Stimulated activated CD4-positive, alpha-beta T cell treated with anti-CD3 and anti-CD28 coated beads, Interleukin-12 subunit alpha, Interleukin-12 subunit beta, amount 100 ng/mL, for 24 hours (primary cell): ENCODE measurements at regions not wholly inside any gene's neighbourhood (a gene's known extent, or its start where the extent isn't known, plus 50 kb on each side); places are given as distances from the start of the nearest gene placed in this dataset.
"Not testable (repeated sequence)": the region's sequence is repeated elsewhere in the genome, so short reads cannot be mapped to it uniquely, and the experiment has no call there.

Experiments
- DNase-seq, 2 experiments: peaks; one replicate each; pipeline ENCODE4 v3.0.0-alpha.2; 2020; ENCODE audit warnings: low read depth in 2 of 2

- DNase-seq, result not testable (repeated sequence)
Measured at GRCh38 chr2:84221102-84221501, 238.0 kb downstream of the SUCLG1 start.

DNA sequence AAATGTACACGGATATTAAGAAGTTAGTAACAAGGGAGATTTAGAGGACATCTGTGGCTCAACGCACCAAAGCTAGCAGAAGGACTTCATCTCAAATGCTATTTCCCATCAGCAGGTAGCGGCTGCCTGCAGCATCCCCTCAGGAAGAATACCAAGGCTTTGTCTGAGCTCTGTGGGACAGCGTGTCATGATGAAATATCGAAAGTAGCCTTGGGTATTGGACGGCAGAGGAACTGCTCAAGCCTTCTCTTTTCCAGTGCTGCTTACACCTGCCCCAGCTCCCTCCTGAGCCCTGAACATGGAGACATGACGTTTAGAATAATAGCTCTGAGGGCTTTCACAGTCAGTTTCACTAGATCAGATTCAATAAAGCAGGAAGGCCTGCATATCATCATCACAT is 241.6 kb downstream of the SUCLG1 start:
- DNase-seq, result no peak

DNA sequence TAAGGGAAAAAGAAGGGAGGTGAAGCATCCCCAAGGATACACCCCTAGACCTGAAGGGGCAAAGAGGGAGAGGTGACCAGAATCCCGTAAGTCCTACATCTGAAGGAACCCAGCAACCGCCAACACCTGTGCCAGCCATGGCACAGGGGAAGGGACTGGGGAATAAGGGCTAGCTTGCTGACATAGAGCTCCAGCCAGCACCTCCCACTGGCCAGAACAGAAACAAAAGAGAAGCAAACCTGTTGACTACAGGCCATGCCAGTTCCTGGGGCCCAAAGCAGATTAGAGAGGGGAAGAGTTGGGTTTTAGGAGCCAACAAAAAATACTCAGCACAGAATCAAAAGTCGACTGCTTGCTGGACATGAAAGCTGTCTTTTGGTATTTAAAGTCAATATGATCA is 244.6 kb downstream of the SUCLG1 start:
- no peak for DNase-seq

DNA sequence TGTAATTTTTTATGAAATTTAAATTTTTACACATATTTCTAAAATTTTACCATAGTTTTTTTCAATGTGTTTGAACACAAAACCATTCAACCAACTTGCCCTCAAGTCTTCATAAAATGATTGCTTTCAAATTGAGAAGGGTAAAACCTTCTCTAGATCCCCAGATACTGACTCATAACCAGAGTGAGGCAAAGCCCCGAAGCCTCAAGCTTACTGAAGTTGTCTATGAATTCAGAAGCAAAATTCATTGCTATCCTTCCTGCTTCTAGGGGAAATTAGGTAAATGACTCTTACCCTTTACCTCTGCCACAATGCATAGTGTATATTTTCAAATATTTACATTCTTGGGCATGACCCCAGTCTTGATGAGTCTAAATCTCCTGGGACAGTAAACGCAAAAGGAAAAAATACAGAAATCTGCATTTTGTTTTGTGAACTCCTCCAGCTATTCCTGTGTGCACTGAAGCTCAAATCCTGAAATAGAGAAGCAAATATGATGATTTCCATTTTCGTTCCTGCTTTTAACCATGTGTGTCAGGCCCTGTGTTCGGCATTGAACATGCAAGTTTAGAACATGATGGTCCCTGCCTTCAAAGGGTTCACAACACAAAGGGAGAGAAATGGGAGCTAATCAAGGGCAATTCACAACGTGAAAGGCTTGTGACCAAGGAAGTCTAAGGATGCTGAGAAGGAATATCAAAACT is 246.3 kb downstream of the SUCLG1 start:
- DNase-seq, result no peak

- DNase-seq, result no peak
Measured at GRCh38 chr2:84209941-84210340, 249.1 kb downstream of the SUCLG1 start.

GRCh38 chr2:84204995-84205394 is 254.1 kb downstream of the SUCLG1 start:
- no peak for DNase-seq

- no peak for DNase-seq
Measured at GRCh38 chr2:84202166-84202565, 256.9 kb downstream of the SUCLG1 start.

DNA sequence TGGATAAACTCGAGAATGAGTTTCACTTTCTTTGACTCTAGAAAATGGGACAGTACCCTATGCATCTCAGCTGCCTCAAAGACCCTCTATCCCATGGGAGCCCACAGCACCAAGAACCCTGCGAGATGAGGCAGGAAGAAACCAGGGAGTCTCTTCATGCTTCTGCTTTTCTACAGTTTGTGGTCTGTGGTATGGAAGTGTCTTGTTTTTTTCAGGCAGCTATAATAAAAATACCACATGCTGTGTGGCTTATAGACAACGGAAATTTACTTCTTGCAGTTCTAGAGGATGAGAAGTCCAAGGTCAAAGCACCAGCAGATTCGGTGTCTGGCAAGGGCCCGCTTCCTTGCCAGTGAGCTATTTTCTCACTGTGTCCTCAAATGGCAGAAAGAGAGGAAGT is 257.9 kb downstream of the SUCLG1 start:
- DNase-seq, result no peak

GRCh38 chr2:84197901-84198300 is 261.2 kb downstream of the SUCLG1 start:
- no peak for DNase-seq

DNA sequence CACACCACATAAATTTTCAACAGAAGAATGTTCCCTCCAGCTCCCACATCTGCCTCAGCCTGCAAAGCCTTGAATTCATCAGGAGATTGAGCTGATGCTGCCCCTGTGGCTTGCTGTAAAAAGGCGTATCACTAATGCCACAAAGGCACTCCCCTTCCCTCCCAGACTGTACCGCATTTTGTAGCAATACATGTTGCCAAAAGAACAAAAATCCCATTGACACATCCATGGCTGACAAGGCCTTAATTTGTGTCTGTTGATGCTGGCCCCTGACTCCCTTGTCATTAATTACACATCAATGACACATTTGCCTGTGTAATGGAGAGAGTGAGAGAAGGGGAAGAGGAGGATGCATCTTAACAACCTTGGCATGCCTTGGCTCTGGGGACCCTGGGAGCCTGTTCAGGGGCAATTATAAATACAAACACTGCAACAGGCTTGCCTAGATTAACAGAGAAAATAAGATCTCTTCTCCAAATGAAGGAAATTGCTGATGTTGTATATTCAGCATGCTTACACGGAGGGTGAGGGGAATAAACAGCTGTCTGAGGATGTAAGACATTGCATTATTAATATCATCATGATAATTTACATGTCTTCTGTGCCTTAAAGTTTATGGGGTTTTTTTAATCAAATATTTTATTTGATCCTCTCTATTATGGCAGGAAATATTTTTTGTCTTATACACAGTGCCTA is 264.0 kb downstream of the SUCLG1 start:
- no peak for DNase-seq

DNA sequence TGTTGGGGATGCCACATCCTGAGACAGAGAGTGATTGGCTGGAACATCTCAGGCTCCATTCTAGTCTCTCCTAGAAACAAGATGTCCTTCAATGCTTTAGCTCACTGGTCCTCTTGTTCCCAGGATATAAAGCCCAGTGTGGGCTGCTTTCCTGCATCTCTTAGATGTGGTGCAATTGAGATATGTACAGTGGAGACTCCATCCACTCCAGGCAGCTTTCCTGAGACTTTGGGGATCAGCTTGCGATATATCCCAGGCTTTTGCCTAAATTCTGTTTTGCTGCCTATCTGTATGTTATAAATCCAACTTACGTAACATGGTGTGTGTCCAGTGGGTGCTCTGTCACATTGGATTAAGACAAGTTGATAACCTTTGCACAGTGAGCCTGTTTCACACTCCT is 264.9 kb downstream of the SUCLG1 start:
- no peak for DNase-seq

DNA sequence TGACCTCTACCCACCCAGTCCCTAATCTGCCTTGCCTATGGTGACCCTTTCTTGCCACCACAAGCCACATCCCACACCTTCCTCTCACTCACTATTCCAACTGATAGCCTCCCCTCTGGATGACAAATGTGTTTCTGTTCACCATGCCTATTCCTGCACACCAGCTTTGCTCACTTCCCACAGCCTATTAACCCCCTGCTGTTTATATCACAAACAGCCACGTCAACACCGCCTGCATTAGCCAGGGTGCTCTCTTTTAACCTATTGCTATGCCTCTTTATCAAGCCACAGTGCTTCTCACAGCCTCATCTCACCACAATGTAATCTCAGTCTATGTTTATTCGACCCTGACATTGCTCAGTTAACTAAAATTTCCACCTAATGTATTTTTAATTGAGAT is 271.8 kb downstream of the SUCLG1 start:
- DNase-seq, result no peak

GRCh38 chr2:84181927-84182326 is 277.2 kb downstream of the SUCLG1 start:
- DNase-seq, result no peak

GRCh38 chr2:84177733-84178132 is 281.3 kb downstream of the SUCLG1 start:
- DNase-seq, result no peak

DNA sequence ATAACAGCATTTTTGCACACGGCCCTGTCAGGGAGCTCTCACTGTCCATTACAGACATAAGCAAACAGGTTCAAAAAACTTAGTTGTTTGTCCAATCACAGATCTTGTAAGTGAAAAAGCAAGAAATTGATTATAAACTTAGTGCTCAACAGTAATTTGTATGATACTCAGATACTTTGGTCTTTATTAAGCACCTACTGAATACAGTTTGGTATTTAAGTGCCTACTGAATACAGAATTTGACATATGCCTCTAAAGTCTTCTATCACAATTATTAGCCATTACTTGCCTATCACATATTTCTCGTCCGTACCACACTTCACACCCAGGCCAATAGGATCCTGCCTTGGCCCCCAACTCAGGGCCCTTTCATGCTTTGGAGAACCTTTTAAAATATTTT is 283.1 kb downstream of the SUCLG1 start:
- no peak for DNase-seq

DNA sequence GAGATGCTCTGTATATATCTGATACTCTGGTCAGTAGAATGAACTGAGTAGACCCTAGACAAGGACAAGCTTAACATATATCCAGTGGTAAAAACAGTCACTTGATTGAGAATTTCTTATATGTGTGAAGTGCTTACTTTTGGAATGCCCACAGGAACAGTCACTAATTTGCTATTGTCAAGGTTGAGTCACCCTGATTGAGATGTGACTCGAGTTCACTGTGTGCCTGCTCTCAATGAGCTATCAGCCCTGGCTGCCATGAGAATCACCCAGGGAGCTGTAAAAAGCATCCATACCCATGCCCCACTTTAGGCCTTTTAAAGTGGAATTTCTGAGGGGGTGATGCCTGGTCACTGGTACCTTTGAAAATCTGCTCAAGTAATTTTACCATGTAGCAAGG is 283.7 kb downstream of the SUCLG1 start:
- DNase-seq, result no peak

GRCh38 chr2:84173041-84173440 is 286.0 kb downstream of the SUCLG1 start:
- DNase-seq, result no peak

DNA sequence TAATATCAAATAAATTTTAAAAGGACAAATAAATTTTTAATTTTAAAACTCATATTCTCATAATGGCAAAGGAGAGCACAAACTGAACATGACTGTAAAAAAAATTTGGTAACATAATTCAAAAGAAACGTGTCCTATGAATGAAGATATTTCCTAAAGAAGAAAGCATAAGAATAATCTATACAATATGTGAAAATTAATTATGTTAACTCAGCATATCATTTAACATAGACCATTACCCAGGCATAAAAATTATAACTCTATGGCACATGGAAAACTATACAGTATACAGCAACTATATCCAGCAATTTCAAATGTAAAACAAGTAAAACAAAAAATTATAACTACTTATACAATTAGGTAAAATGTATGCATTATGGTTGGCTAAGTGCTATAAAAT is 288.1 kb downstream of the SUCLG1 start:
- DNase-seq, result no peak

DNA sequence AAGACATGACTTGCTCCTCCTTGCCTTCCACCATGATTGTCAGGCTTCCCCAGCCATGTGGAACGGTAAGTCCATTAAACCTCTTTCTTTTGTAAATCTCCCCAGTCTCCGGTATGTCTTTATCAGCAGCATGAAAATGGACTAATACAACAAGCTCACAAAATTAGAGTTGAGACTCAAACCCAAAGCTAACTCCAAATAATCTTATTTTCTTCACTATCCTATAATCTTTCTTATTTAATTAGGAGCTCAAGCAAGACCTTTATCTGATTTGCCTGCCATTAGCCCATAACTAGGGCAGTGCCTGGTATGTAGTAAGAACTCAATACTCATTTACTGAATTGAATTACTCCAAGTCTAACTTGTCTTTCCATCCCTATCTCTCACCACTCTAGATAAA is 289.2 kb downstream of the SUCLG1 start:
- no peak for DNase-seq

DNA sequence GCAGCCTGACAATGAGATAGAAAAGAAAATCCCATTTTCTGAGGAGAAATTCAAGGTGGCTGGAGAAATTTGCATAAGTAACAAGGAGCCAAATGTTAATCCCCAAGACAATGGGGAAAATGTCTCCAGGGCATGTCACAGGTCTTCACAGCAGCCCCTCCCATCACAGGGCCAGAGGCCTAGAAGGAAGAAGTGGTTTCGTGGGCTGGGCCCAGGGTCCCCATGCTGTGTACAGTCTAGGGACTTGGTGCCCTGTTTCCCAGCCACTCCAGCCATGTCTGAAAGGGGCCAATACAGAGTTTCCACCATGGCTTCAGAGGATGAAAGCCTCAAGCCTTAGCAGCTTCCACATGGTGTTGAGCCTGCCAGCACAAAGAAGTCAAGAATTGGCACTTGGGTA is 290.5 kb downstream of the SUCLG1 start:
- not testable (repeated sequence) for DNase-seq

DNA sequence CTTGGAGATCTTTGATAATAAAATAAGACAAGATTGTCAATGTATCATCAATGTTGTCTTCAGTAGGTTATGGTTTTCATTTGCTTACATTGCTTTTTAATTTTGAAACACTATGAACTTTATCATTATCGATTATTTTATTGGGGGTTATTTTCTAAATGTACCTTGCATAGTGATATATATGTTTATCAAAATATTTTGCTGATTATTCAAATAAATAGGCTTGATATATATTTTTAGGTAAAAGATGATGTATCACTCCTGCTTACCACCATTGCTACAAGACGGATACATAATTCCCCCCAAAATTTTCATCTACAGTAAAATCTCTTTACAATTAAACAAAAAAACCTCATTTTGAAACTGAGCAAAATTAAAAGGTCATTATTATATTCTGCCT is 293.8 kb downstream of the SUCLG1 start:
- DNase-seq, result no peak

DNA sequence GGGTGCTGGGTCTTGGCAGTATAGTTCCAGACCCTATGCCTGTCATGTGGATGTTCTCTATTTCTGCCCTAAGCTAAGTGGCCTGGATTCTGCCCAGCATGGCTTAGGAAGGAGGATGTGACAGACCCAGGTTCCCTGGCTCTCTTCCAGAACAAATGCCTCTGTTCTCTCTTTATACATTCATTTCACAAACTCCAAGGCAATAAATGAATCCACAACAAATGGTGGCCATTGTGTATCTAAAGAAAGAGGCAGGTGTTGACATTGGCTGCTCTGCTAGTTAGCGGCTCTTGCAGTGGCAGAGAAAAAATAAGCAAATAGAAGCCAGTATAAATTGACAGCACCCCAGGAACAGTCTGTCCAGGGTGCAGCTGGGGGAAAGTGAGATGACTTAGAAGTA is 298.6 kb downstream of the SUCLG1 start:
- no peak for DNase-seq

- DNase-seq, result no peak
Measured at GRCh38 chr2:84158605-84159004, 300.5 kb downstream of the SUCLG1 start.

DNA sequence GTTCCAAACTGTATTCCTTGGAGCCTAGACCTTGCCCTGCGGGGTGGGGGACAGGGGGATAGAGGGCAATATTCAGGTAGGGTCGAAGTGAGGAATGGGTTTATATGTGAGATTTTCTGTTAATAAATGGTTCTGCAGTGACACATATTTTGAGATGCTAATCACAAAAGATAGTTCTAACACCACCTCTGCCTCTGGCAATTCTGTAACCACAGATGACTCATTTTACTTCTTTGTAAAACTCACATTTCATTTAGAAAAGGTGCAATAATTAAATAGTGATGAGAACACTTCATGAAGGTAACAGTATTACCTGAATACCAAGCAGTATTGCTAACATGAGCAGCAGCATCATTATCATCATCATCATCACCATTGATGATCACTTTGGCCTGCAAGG is 306.6 kb downstream of the SUCLG1 start:
- no peak for DNase-seq
